Retinal pigment epithelial cell (primary cell): ENCODE measurements at regions not wholly inside any gene's neighbourhood (a gene's known extent, or its start where the extent isn't known, plus 50 kb on each side); places are given as distances from the start of the nearest gene placed in this dataset.
A peak's percentile ranks its signal among the peaks of the same experiment; 100 is the strongest.

Experiments used
- DNase-seq: peaks from one replicate; pipeline ENCODE4 v3.0.0-alpha.2; 2010; ENCODE audit warnings: low read depth
- H3K4me3 ChIP-seq: 2 replicates; pipeline ENCODE4 v1.5.1; 2011; ENCODE audit warnings: mild to moderate bottlenecking, low read length, control low read depth, moderate library complexity
- TF ChIP-seq, protein P1 (sequence below): conservative IDR thresholded peaks from 2 replicates; pipeline ENCODE4 v1.5.1; 2011; ENCODE audit warnings: low read depth, low read length, control low read depth, inconsistent platforms

DNA sequence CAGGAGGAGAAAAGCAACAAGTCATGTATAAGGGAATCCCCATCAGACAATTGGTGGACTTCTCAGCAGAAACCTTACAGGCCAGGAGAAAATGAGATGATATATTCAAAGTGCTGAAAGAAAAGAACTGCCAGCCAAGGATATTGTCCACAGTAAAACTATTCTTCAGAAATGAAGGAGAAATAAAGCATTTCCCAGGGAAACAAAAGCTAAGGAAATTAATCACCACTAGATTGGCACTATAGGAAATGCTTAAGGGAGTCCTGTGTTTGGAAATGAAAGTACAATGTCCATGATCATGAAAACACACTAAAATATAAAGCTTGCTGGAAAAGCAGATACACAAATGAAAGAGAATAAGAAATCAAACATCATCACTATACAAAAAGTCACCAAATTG is 282.0 kb downstream of the BLID start:
- TF ChIP-seq, protein P1, sequence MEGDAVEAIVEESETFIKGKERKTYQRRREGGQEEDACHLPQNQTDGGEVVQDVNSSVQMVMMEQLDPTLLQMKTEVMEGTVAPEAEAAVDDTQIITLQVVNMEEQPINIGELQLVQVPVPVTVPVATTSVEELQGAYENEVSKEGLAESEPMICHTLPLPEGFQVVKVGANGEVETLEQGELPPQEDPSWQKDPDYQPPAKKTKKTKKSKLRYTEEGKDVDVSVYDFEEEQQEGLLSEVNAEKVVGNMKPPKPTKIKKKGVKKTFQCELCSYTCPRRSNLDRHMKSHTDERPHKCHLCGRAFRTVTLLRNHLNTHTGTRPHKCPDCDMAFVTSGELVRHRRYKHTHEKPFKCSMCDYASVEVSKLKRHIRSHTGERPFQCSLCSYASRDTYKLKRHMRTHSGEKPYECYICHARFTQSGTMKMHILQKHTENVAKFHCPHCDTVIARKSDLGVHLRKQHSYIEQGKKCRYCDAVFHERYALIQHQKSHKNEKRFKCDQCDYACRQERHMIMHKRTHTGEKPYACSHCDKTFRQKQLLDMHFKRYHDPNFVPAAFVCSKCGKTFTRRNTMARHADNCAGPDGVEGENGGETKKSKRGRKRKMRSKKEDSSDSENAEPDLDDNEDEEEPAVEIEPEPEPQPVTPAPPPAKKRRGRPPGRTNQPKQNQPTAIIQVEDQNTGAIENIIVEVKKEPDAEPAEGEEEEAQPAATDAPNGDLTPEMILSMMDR = no peak
- H3K4me3 ChIP-seq = no peak overlapping the region
- no peak for DNase-seq

DNA sequence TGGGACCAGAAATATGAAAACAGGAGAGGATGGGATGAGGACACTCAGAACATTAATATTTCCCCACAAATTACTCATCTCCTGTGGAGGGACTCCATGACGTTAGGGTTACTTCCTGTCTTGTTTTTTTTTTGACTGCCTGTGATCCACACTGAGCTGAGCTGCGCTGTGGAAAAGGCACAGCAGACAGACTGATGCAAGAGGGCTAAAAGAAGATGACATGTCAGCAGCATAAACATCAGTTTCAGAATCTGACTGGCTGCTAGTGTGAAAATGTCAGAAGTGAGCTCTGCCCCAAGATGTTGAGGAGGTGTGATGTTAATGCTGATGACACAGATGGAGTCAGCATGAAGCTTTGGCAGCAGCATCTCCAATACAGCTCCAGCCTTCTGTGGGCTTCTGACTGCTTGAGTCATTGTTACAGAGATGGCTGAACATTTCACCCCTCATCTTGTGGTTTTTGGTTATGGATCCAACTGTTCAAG is 286.8 kb downstream of the BLID start:
- DNase-seq = peak; percentile 36
- TF ChIP-seq, protein P1 = no peak
- H3K4me3 ChIP-seq = no peak overlapping the region

DNA sequence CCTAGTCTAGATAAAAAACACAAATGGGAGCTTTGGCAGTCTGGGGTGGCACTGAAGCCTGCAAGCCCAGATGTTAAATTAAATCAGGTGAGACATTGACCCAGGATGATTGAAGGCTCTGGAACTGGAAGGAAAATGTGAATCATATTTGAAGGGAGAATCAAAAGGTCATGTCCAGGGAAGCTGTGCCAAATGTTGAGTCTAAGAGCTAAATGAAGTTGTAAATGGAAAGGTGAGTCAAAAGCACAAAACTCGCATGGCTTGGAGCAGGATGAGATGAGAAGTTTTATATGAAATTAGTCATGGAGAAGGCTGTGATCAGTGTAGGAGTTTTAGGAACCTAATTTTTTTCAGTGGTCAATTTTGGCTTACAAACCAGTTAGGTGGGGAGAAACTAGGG is 301.1 kb downstream of the BLID start:
- DNase-seq = no peak
- H3K4me3 ChIP-seq = no peak overlapping the region
- TF ChIP-seq, protein P1 = no peak

DNA sequence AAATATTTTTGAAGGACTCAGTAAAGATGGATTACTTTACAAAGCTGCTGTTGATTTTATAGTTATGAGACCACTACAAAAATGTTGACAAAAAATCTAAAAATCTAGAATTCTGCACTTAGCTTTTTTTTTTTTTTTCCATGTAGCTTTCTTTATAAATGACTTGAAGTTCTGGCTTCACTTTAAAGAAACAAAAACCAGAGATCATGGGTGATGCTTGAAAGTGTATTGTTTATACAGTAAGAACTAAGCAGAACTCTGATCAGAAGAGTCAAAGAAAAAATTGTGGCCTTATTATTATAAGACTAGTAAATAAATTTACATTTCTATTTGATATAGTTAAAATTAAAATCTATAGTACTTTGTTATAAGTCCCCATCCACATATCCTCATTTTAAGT is 301.7 kb downstream of the BLID start:
- TF ChIP-seq, protein P1 = no peak
- H3K4me3 ChIP-seq = no peak overlapping the region
- DNase-seq = no peak

DNA sequence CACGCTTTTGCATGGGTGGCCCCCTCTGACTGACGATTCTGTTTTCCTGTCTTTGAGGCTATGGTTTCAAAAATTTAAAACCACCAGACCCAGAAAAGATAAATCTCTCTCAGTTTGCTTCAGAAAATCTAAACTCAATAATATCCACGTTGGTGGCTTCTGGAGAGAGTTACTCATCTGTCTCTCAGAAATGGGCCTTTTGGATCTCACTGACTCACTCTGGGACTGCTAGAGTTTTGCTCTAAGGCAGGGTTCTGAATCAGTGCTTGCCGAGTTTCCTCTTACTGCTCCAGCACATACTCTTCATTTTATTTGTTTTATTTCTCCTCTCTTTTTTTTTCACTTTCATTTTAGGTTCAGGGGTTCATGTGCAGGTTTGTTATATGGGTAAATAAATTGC is 305.7 kb downstream of the BLID start:
- no peak for DNase-seq
- TF ChIP-seq, protein P1 = no peak
- H3K4me3 ChIP-seq = no peak overlapping the region

DNA sequence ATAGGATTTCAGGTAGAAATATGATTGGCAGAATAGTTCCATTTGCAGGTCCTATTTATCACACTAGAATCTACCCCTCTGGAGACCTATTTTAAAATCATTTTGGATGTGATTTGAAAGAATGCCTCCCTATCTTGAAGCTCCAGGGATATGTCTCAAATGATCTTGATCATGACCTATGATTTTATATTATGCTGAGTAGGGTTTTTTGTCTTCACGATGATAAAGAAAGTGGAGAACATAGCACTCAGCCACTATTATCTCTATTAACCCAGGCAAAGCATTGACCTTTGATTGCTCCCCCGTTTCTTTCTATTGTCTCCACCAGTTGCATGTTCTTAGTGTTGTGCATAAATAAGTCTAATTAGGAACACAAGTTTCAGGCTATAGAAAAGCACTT is 307.9 kb downstream of the BLID start:
- TF ChIP-seq, protein P1 = no peak
- no peak for DNase-seq
- no peak overlapping the region for H3K4me3 ChIP-seq

DNA sequence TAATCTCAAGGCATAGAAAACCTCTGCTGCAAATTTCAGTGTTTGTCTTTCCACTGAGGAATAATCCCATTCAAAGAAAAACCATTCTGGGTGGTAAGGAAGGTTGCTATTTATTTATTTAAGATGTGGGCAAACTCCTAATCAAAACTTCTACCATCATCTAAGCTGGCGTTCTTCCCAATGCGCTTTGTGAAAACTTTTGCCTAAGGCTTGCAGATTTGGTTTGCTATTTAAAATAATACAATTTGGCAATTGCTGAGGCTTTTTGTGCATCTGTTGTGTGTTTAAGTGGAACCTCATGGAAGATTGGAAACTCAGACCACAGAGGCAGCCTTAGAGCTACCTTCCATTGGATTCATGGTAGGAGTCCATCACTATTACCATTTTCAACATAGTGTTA is 309.0 kb downstream of the BLID start:
- H3K4me3 ChIP-seq = no peak overlapping the region
- DNase-seq = no peak
- TF ChIP-seq, protein P1 = no peak
